Muscle of back (tissue), 3 donors: ENCODE measurements at regions not wholly inside any gene's neighbourhood (a gene's known extent, or its start where the extent isn't known, plus 50 kb on each side); places are given as distances from the start of the nearest gene placed in this dataset.
"Not testable (repeated sequence)": the region's sequence is repeated elsewhere in the genome, so short reads cannot be mapped to it uniquely, and the experiment has no call there.

Experiments
- DNase-seq, 3 donors: peaks; one replicate each; pipeline versions ENCODE4 v3.0.0 to v3.0.0-alpha.2; 2013

DNA sequence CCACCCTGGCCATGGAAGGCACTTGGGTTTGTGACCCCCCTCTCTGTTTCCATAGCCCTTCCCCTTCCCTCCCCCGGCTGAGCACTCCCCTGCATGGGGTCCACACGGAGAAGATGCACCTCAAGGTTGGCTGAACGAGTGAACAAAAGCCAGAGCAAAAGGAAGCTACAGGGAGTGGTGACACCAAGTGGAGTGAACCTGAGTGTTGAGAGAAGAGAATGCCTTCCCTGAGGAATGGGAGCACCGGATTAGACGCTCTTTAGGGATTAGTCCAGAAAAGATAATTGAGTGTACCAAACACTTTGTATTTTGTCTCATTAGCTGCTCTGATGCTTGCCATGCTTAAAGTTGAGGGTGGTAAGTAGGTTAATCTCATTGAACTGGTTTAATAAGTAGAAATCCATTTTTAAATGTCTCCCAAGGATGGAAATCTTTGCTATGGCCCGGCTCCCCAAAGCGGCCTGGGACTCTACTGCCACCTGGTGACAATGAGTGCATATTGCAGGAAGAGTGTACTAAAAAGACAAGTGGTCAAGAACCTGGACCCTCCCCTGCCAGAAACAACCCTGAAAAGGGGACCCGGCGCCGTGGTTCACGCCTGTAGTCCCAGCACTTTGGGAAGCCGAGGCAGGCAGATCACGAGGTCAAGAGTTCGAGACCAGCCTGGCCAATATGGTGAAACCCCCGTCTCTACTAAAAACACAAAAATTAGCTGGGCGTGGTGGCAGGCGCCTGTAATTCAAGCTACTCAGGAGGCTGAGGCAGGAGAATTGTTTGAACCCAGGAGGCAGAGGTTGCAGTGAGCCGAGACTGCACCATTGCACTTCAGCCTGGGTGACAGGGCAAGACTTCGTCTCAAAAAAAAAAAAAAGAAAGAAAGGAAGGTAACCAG, 150.6 kb upstream of the ZC3H12A start:
- no peak for DNase-seq

GRCh38 chr1:37325010-37325409, 149.4 kb upstream of the ZC3H12A start:
- no peak for DNase-seq

GRCh38 chr1:37325509-37326437, 148.6 kb upstream of the ZC3H12A start:
- no peak for DNase-seq

GRCh38 chr1:37332126-37332525, 142.3 kb upstream of the ZC3H12A start:
- no peak for DNase-seq

DNA sequence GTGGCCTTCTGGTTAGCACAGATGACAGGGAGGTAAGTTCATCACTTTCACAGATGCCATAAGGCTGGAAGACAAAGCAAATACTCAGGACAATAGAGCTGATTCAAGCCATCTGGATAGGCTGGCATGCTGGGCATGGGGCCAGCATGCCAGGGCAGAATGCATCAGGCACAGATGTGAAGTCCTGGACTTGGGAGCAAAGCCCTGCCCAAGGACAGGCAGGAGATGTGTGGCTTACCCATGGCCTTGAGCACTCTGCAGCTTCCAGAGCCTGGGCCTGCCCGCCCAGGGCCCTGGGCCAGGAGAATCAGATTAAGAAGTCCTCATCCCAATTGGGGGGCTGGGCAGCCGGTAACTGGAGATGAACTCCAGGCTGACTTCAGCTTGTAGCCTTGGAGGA, 135.7 kb upstream of the ZC3H12A start:
- DNase-seq: no peak

- no peak for DNase-seq
Observed at GRCh38 chr1:37342736-37343135, 131.6 kb upstream of the ZC3H12A start.

DNA sequence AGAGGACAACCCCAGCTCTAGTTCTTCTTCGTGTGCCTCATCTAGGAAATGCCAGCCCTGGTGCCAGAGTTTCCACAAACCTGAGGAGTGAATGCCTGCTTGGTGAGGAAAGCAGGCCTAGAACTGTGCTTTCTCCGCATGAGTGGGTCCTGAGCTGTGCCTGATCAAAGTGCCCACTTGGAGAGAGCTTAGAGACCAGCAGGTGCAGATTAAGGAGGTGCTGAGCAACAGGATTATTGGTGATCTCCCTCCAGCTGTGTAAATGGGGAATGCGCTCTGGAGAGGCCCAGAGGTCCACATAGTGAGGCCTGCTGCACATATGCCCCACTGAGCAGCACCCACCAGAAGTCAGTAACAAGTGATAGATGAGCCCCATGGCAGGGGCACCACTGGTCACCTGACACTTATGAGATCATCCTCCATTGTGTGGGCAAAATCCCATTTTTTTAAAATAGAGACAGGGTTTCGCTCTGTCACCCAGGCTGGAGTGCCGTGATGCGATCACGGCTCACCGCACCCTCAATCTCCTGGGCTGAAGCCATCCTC, 127.2 kb upstream of the ZC3H12A start:
- DNase-seq: no peak

GRCh38 chr1:37353871-37354270, 120.5 kb upstream of the ZC3H12A start:
- DNase-seq: no peak

DNA sequence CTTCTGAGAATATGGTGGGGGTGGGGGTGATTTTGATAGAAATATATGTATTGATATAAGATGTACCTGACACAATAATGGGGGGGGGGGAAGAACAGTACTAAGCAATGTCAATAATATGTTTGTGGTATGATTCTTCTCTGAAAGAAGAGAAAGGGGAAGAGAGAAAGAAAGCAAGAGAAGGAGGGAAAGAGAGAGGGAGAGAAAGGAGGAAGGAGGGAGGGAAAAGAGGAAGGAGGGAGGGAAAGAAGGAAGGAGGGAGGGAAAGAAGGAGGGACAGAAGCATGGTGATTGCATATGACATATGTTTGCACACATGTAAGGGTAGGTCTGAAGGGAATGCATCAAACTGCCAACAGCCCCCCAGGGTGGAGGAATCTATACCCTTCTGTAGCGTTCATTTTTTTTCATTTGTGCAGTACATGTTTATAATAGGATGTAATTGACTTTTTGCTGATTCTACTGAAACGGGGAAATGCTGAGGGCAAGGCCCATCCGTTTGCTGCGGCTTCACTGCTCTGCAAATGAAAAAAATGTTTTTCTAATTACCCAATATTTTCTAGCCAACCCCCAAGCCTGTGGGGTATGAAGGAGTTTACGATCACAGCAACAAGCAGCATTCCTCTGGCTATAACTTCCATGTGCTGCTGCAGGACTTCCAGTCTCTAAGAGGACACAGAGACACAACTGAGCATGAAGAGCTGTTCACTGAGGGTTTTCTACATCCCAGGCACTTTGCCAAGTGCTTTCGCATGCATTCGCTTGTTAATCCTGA, 119.3 kb upstream of the ZC3H12A start:
- DNase-seq: peak in 1 of 3 donors; percentile 8

DNA sequence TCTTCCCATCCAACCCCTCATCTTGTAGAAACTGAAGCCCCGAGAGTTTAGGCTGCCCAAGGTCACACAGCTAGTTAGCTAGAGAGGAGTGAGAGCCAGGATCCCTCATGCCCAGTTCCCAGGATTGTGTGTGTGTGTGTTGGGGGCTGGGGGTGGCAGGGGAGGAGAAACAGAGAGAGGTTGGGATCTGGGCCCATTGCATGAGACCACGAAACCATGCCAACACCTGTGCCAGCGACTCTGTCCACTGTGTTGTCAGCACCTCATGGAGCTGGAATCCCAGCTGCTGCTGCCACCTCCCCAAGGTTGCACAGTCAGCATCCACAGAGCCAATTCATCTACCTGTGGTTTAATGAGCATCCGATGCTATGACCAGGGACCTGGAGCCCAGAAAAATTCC, 115.4 kb upstream of the ZC3H12A start:
- DNase-seq: no peak

DNA sequence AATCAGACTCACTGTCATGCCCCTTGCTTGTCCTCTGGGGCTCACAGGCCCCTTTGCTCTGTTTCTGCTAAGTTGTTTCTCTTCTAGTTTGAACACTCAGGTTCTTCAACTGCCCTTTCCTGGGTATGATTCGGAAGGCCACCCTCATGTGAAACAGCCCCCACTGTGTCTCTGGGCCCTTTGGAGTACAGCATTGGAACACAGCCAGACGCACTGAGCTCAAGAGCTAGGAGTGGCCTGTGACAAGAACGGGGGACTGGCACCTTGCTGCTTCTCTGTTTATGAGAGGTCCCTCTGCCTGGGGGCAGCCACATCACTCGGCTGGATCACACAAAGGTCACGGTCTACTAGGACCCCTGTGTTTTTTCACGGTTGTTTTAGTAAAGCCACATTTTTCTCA, 114.4 kb upstream of the ZC3H12A start:
- no peak for DNase-seq

DNA sequence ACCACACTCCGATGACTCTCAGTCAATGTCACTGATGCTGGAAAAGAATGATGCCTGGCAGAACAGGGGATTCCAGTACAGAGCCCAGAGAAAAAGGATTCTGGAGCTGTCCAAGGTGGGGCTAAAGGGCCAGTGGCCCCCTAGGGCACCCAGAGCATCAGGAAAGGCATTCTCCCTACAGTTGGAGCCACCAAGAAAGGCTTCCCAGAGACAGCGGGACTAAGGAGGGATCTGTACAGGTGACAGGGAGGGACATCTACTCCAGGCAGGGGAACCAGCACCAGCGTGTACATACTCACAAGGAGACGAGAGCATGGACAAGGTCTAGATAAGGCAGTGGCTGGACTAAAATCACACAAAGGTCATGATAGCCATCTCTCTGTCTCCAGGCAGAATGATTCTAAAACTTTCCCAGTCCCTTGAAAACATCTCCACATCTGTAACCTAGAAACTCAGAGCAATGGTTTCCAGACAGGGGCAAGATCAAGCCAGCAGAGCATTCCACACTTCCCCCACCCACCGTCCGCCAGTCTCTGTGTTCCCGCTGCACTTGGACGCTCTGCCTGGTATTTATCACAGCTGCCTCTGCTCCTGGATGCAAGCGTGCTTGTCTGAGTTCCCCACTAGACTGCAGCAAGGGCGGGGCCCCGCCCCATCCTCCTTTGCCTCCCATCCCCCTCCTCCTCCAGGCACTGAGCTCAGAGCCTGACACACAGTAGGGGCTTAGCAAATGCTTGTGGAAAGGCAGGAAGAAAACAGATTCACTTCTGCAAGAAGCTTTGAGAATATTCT, 111.6 kb upstream of the ZC3H12A start:
- peak; percentile 23 to 67 (median 63) for DNase-seq

GRCh38 chr1:37363535-37363934, 110.8 kb upstream of the ZC3H12A start:
- DNase-seq: peak in 2 of 3 donors; percentile 2 to 4

DNA sequence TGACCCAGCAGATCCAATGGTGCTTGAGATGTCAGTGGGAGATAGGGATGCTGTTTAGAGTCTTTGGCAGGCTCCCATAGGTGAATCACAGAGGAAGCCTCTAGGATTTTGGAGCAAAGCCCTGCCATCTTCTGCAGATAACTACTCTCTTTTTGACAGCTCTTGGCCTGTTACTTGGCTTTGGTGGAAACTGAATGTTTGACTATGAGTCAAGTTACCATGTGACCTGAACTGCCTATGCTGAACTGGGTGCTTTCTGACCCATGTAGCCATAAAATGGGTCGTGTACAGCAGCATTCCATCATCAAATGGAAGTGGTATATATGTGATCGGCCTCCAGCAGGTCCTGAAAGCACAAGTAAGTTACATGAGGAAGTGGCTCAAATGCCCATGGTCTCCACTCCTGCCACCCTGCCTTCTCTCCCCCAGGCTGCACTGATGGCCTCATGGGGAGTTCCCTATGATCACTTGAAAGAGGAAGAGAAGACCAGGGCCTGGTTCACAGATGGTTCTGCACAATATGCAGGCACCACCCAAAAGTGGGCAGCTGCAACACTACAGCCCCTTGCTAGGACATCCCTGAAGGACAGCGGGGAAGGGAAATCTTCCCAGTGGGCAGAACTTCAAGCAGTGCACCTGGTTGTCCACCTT, 105.6 kb upstream of the ZC3H12A start:
- not testable (repeated sequence) for DNase-seq

GRCh38 chr1:37372302-37372701, 102.1 kb upstream of the ZC3H12A start:
- no peak for DNase-seq

DNA sequence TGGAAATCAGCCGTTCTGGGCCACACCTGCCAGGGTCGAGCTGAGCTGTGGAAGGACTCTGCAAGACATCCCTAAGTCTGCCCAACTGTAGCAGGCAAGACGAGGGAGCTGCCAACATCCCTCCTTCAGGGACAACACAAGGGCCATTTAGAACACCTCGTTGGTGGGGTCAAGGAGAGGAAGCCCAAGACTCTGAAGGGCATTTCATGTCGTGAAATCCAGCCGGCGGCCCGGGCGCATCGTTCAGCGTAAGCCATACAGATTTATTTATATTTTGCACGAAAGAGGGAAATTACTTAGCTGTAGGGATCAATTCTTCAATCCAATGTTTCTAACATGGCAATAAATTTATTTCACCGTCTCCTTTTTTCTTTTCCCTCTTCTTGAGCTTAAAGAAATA, 101.7 kb upstream of the ZC3H12A start:
- DNase-seq: no peak

- no peak for DNase-seq
Observed at GRCh38 chr1:37373413-37373812, 101.0 kb upstream of the ZC3H12A start.

GRCh38 chr1:37380546-37380945, 93.8 kb upstream of the ZC3H12A start:
- not testable (repeated sequence) for DNase-seq

DNA sequence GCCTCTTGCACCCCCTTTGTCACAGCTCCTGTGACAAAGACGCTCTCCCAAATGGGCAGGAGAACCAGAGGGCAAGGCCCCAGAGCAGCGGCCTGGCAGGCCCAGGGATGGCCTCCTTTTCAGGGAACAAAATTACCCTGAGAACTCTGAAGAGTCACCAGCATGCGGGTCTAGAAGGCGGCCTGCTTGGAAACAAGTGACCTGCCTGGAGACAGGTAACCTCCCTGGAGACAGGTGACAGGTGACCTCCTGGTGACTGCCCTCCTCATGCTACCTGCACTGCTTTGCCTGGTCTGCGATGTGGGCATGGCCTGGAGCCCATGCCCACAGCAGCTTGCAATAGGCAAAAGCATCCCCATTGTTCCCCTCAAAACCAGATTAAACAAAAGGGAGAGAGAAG, 86.5 kb upstream of the ZC3H12A start:
- DNase-seq: no peak

- no peak for DNase-seq
Observed at GRCh38 chr1:37389327-37389726, 85.1 kb upstream of the ZC3H12A start.
